T-cell (primary cell): ENCODE measurements at regions not wholly inside any gene's neighbourhood (a gene's known extent, or its start where the extent isn't known, plus 50 kb on each side); places are given as distances from the start of the nearest gene placed in this dataset.
"Not testable (repeated sequence)": the region's sequence is repeated elsewhere in the genome, so short reads cannot be mapped to it uniquely, and the experiment has no call there.

ENCODE experiments used
- ATAC-seq, 4 experiments: fragments of 200-7000 bp in 3 of 4; fragments of 150-1000 bp in 1 of 4; cut with Tn5 transposase; replicated peaks in 1 of 4; 1 replicate in 3 of 4; 2 replicates in 1 of 4; pipeline ENCODE4 v1.10.0; 2021; ENCODE audit warnings: moderate library complexity in 3 of 4, mild to moderate bottlenecking in 2 of 4, moderate number of reproducible peaks in 1 of 4
- CTCF ChIA-PET, 2 donors: fragments of 300-600 bp; sonication (Branson Sonifier 250); formaldehyde crosslinking; loops; one replicate each; lab custom pipeline; 2022; ENCODE audit warnings: antibody characterized with exemption in 2 of 2; lab: Charles Lee
- POLR2A ChIA-PET, 2 donors: fragments of 300-600 bp; sonication (Branson Sonifier 250); formaldehyde crosslinking; loops; one replicate each; lab custom pipeline; 2022; ENCODE audit warnings: antibody characterized with exemption in 2 of 2; lab: Charles Lee
- DNase-seq, 35 experiments: peaks; one replicate each; pipeline versions ENCODE4 v3.0.0 to v3.0.0-alpha.2; 2013 to 2023
- H3K27ac ChIP-seq: one replicate; pipeline ENCODE4 v1.5.1; 2013; ENCODE audit warnings: low read length
- H3K27me3 ChIP-seq, 2 experiments: replicated peaks in 1 of 2; 1 replicate in 1 of 2; 2 replicates in 1 of 2; pipeline versions ENCODE4 v1.6.1 to v1.7.0; 2013; ENCODE audit warnings: low read length in 1 of 2, mixed read lengths in 1 of 2; ENCODE audit not compliant: control insufficient read depth in 2 of 2, insufficient read depth in 2 of 2; ENCODE audit errors: extremely low read depth in 1 of 2
- H3K36me3 ChIP-seq, 2 donors: 1 replicate in 1 of 2; 2 replicates in 1 of 2; pipeline versions ENCODE4 v1.6.1 to v1.7.0; 2013; ENCODE audit warnings: low read length in 1 of 2; ENCODE audit not compliant: control insufficient read depth in 2 of 2, insufficient read depth in 1 of 2; ENCODE audit errors: extremely low read depth in 1 of 2
- H3K4me1 ChIP-seq, 2 experiments: 1 replicate in 1 of 2; 2 replicates in 1 of 2; pipeline versions ENCODE4 v1.6.1 to v1.7.0; 2013; ENCODE audit warnings: low read length in 2 of 2, mixed read lengths in 1 of 2; ENCODE audit not compliant: insufficient read depth in 2 of 2, control insufficient read depth in 1 of 2; ENCODE audit errors: extremely low read depth in 1 of 2
- H3K4me3 ChIP-seq, 2 donors: 1 replicate in 1 of 2; 2 replicates in 1 of 2; pipeline versions ENCODE4 v1.5.1 to v1.7.0; 2013; ENCODE audit warnings: mild to moderate bottlenecking in 2 of 2, low read length in 1 of 2, moderate library complexity in 1 of 2; ENCODE audit not compliant: control insufficient read depth in 1 of 2; ENCODE audit errors: extremely low read depth in 1 of 2
- H3K9me3 ChIP-seq: 2 replicates; pipeline ENCODE4 v1.7.0; 2013
- H3K27ac Mint-ChIP-seq, 2 donors: one replicate each; pipeline ENCODE4 v1.8.0; 2020 to 2021; ENCODE audit warnings: mild to moderate bottlenecking in 2 of 2, mixed read lengths in 2 of 2
- H3K27me3 Mint-ChIP-seq, 2 donors: one replicate each; pipeline ENCODE4 v1.8.0; 2021 to 2022; ENCODE audit warnings: mixed read lengths in 2 of 2
- H3K36me3 Mint-ChIP-seq: one replicate; pipeline ENCODE4 v1.8.0; 2021; ENCODE audit warnings: mixed read lengths
- H3K4me1 Mint-ChIP-seq, 3 donors: one replicate each; pipeline ENCODE4 v1.8.0; 2020 to 2022; ENCODE audit warnings: mixed read lengths in 3 of 3, mild to moderate bottlenecking in 1 of 3
- H3K4me3 Mint-ChIP-seq, 3 donors: one replicate each; pipeline ENCODE4 v1.8.0; 2020 to 2022; ENCODE audit warnings: mild to moderate bottlenecking in 3 of 3, mixed read lengths in 3 of 3, moderate library complexity in 3 of 3
- H3K9me3 Mint-ChIP-seq, 3 donors: one replicate each; pipeline ENCODE4 v1.8.0; 2020 to 2022; ENCODE audit warnings: mixed read lengths in 3 of 3
- WGBS: methylation state at CpG from one replicate; pipeline ENCODE4 v1.1.5; 2013; ENCODE audit warnings: missing lambda C conversion rate; ENCODE audit not compliant: insufficient coverage; 5-methylcytosine and 5-hydroxymethylcytosine counted together

GRCh38 chr13:79625517-79625916, 144.6 kb downstream of the NDFIP2 start:
- Histone ChIP-seq H3K4me1 (no peaks in the 10 kb centered on the region), H3K27ac (no peak overlapping the region), H3K27me3 (no peaks in the 10 kb centered on the region), H3K4me3 (no peak overlapping the region), H3K36me3 (no peaks in the 10 kb centered on the region), H3K9me3 (no peaks in the 10 kb centered on the region)
- no peak overlapping the region for H3K27ac Mint-ChIP-seq
- ATAC-seq (no peak), DNase-seq (no peak)
- H3K4me3 Mint-ChIP-seq, result no peak overlapping the region
- no peaks in the 10 kb centered on the region for H3K36me3 Mint-ChIP-seq
- H3K27me3 Mint-ChIP-seq, result peaks cover 4 to 10% of the 10 kb centered on the region in 2 donors
- ChIA-PET CTCF (no interaction called here), POLR2A (no interaction called here)
- no peaks in the 10 kb centered on the region for H3K9me3 Mint-ChIP-seq
- H3K4me1 Mint-ChIP-seq, result no peaks in the 10 kb centered on the region
- no CpG with 5 or more reads among the region's 1 CpG for WGBS

- Histone ChIP-seq H3K27ac (no peak overlapping the region), H3K9me3 (no peaks in the 10 kb centered on the region), H3K4me3 (no peak overlapping the region), H3K4me1 (no peaks in the 10 kb centered on the region), H3K36me3 (no peaks in the 10 kb centered on the region), H3K27me3 (no peaks in the 10 kb centered on the region)
- DNase-seq (no peak), ATAC-seq (no peak)
- no peaks in the 10 kb centered on the region for H3K9me3 Mint-ChIP-seq
- ChIA-PET POLR2A (no interaction called here), CTCF (no interaction called here)
- no peak overlapping the region for H3K4me3 Mint-ChIP-seq
- H3K27me3 Mint-ChIP-seq, result peaks cover 4 to 22% of the 10 kb centered on the region in 2 donors
- H3K27ac Mint-ChIP-seq, result no peak overlapping the region
- no peaks in the 10 kb centered on the region for H3K4me1 Mint-ChIP-seq
- 67% methylated on average over 2 of the region's 2 CpGs for WGBS
- H3K36me3 Mint-ChIP-seq, result no peaks in the 10 kb centered on the region
Observed at GRCh38 chr13:79621902-79622301, 140.9 kb downstream of the NDFIP2 start.

GRCh38 chr13:79621449-79621848, 140.5 kb downstream of the NDFIP2 start:
- Mint-ChIP-seq H3K9me3 (no peaks in the 10 kb centered on the region), H3K27me3 (peaks cover 4 to 20% of the 10 kb centered on the region in 2 donors), H3K27ac (no peak overlapping the region), H3K4me1 (no peaks in the 10 kb centered on the region), H3K36me3 (no peaks in the 10 kb centered on the region), H3K4me3 (no peak overlapping the region)
- ChIA-PET POLR2A (no interaction called here), CTCF (no interaction called here)
- H3K4me1 ChIP-seq, result no peaks in the 10 kb centered on the region
- no peak overlapping the region for H3K4me3 ChIP-seq
- ATAC-seq, result no peak
- no peaks in the 10 kb centered on the region for H3K9me3 ChIP-seq
- no peaks in the 10 kb centered on the region for H3K27me3 ChIP-seq
- H3K27ac ChIP-seq, result no peak overlapping the region
- no peaks in the 10 kb centered on the region for H3K36me3 ChIP-seq
- WGBS, result no CpG with 5 or more reads among the region's 1 CpG
- DNase-seq, result no peak

- POLR2A ChIA-PET, result no interaction called here
- no peak for DNase-seq
- H3K9me3 Mint-ChIP-seq, result peaks cover 0 to 3% (median 0%) of the 10 kb centered on the region in 3 donors
- no peak overlapping the region for H3K4me3 Mint-ChIP-seq
- Histone ChIP-seq H3K4me3 (no peak overlapping the region), H3K4me1 (no peaks in the 10 kb centered on the region), H3K9me3 (no peaks in the 10 kb centered on the region), H3K27ac (no peak overlapping the region), H3K27me3 (no peaks in the 10 kb centered on the region), H3K36me3 (no peaks in the 10 kb centered on the region)
- H3K27ac Mint-ChIP-seq, result no peak overlapping the region
- no peaks in the 10 kb centered on the region for H3K36me3 Mint-ChIP-seq
- CTCF ChIA-PET, result interaction anchor here in 1 of 2 donors (0.5 kb wide), 1 partner anchor 925 kb away, joined by 3 read pairs; no protein-coding TSS in a partner anchor
- peaks cover 0 to 20% of the 10 kb centered on the region in 2 donors for H3K27me3 Mint-ChIP-seq
- no peak for ATAC-seq
- no peaks in the 10 kb centered on the region for H3K4me1 Mint-ChIP-seq
Observed at GRCh38 chr13:79614250-79614918, 133.4 kb downstream of the NDFIP2 start.

GRCh38 chr13:79612604-79613003, 131.6 kb downstream of the NDFIP2 start:
- Mint-ChIP-seq H3K27me3 (peaks cover 0 to 14% of the 10 kb centered on the region in 2 donors), H3K36me3 (no peaks in the 10 kb centered on the region), H3K27ac (no peak overlapping the region), H3K4me1 (no peaks in the 10 kb centered on the region), H3K4me3 (no peak overlapping the region), H3K9me3 (peaks cover 0 to 3% (median 0%) of the 10 kb centered on the region in 3 donors)
- POLR2A ChIA-PET, result interaction anchor here in 1 of 2 donors (0.5 kb wide), 1 partner anchor 11 kb away, joined by 3 read pairs; no protein-coding TSS in a partner anchor
- DNase-seq, result no peak
- no peaks in the 10 kb centered on the region for H3K27me3 ChIP-seq
- ATAC-seq, result no peak
- no peak overlapping the region for H3K27ac ChIP-seq
- H3K36me3 ChIP-seq, result no peaks in the 10 kb centered on the region
- no peak overlapping the region for H3K4me3 ChIP-seq
- no peaks in the 10 kb centered on the region for H3K4me1 ChIP-seq
- H3K9me3 ChIP-seq, result no peaks in the 10 kb centered on the region
- CTCF ChIA-PET, result no interaction called here
- 40% methylated on average over 1 of the region's 2 CpGs for WGBS

GRCh38 chr13:79607895-79608294, 126.9 kb downstream of the NDFIP2 start:
- H3K9me3 Mint-ChIP-seq, DNase-seq, H3K4me1 Mint-ChIP-seq, POLR2A ChIA-PET, H3K27ac ChIP-seq, H3K4me1 ChIP-seq, CTCF ChIA-PET, H3K27me3 Mint-ChIP-seq, H3K27me3 ChIP-seq, H3K4me3 Mint-ChIP-seq, H3K36me3 Mint-ChIP-seq, H3K4me3 ChIP-seq, H3K27ac Mint-ChIP-seq, H3K36me3 ChIP-seq, ATAC-seq, H3K9me3 ChIP-seq: not testable (repeated sequence)
